Endothelial cell of umbilical vein (primary cell): ENCODE measurements at regions not wholly inside any gene's neighbourhood (a gene's known extent, or its start where the extent isn't known, plus 50 kb on each side); places are given as distances from the start of the nearest gene placed in this dataset.
"Not testable (repeated sequence)": the region's sequence is repeated elsewhere in the genome, so short reads cannot be mapped to it uniquely, and the experiment has no call there.

Experiments used
- BruUV-seq: library from RNA; stranded (reverse); fragments of 400-500 nt; replicated peaks from 2 replicates; lab custom pipeline; 2021; lab: Mats Ljungman, UMichigan
- CTCF ChIA-PET: fragments of 300-600, 350-600 bp; sonication (Branson Sonifier 250); formaldehyde crosslinking; loops from one replicate; lab custom pipeline; 2021; ENCODE audit warnings: antibody characterized with exemption, inconsistent platforms; lab: Charles Lee
- POLR2A ChIA-PET: fragments of 300-600, 350-600 bp; sonication (Branson Sonifier 250); formaldehyde crosslinking; loops from one replicate; lab custom pipeline; 2021; ENCODE audit warnings: antibody characterized with exemption, inconsistent platforms; lab: Charles Lee
- DNase-seq: peaks from one replicate; pipeline ENCODE4 v3.0.0-alpha.2; 2011; ENCODE audit warnings: low read depth, low spot score
- FAIRE-seq: peaks from 2 replicates; lab custom pipeline; 2011; peaks lifted over from hg19 to GRCh38; lab: Jason Lieb, UNC
- H2AFZ ChIP-seq: 2 replicates; pipeline ENCODE4 v1.6.0; 2012; ENCODE audit warnings: low read depth, low read length, control low read depth, inconsistent platforms
- H3K27ac ChIP-seq: 2 replicates; pipeline ENCODE4 v1.5.1; 2011; ENCODE audit warnings: low read depth, mild to moderate bottlenecking, control low read depth, low read length, moderate library complexity; ENCODE audit not compliant: insufficient read depth
- H3K27me3 ChIP-seq, 2 experiments: 2 replicates each; pipeline versions ENCODE4 v1.6.0 to v1.6.1; 2011; ENCODE audit warnings: low read length in 2 of 2, mixed read lengths in 1 of 2; ENCODE audit not compliant: control insufficient read depth in 2 of 2, insufficient read depth in 2 of 2
- H3K36me3 ChIP-seq, 2 experiments: 2 replicates in 1 of 2; 3 replicates in 1 of 2; pipeline ENCODE4 v1.5.1; 2011; ENCODE audit warnings: low read length in 2 of 2, mild to moderate bottlenecking in 1 of 2, moderate library complexity in 1 of 2; ENCODE audit not compliant: control insufficient read depth in 2 of 2, insufficient read depth in 2 of 2; ENCODE audit errors: extremely low read depth in 1 of 2
- H3K4me1 ChIP-seq: 3 replicates; pipeline ENCODE4 v1.5.1; 2011; ENCODE audit warnings: mild to moderate bottlenecking, low read length; ENCODE audit not compliant: control insufficient read depth, insufficient read depth; ENCODE audit errors: extremely low read depth
- H3K4me2 ChIP-seq: 2 replicates; pipeline ENCODE4 v1.6.1; 2011; ENCODE audit warnings: low read length, control low read depth, mixed read lengths; ENCODE audit not compliant: insufficient read depth
- H3K4me3 ChIP-seq, 3 experiments: fragments of 200-600 bp in 1 of 3; sonication (generic), shearing (Covaris generic) in 1 of 3; replicated peaks in 1 of 3; 2 replicates each; pipeline ENCODE4 v1.5.1; 2011 to 2016; ENCODE audit warnings: control low read depth in 3 of 3, low read length in 3 of 3, mild to moderate bottlenecking in 2 of 3, inconsistent platforms in 1 of 3, low read depth in 1 of 3, moderate library complexity in 1 of 3; ENCODE audit not compliant: insufficient read depth in 1 of 3
- H3K79me2 ChIP-seq: 2 replicates; pipeline ENCODE4 v1.6.0; 2012; ENCODE audit warnings: low read length, inconsistent platforms; ENCODE audit not compliant: control insufficient read depth, insufficient read depth
- H3K9ac ChIP-seq: replicated peaks from 2 replicates; pipeline ENCODE3; 2011; ENCODE audit warnings: low read length, control low read depth; ENCODE audit not compliant: insufficient read depth; ENCODE audit errors: extremely low read depth
- H3K9me1 ChIP-seq: replicated peaks from 3 replicates; pipeline ENCODE4 v1.6.0; 2011; ENCODE audit warnings: mild to moderate bottlenecking, low read length; ENCODE audit not compliant: control insufficient read depth, insufficient read depth; ENCODE audit errors: extremely low read depth
- H3K9me3 ChIP-seq: replicated peaks from 2 replicates; pipeline ENCODE4 v1.5.1; 2012; ENCODE audit warnings: low read length, inconsistent platforms; ENCODE audit not compliant: control insufficient read depth, insufficient read depth
- H4K20me1 ChIP-seq: replicated peaks from 2 replicates; pipeline ENCODE3; 2011; ENCODE audit warnings: mild to moderate bottlenecking, low read length; ENCODE audit not compliant: control insufficient read depth, insufficient read depth; ENCODE audit errors: extremely low read depth
- CTCF ChIP-seq, 2 donors: IDR thresholded peaks; 1 replicate in 1 of 2; 2 replicates in 1 of 2; pipeline ENCODE4 v1.5.1; 2011; ENCODE audit warnings: low read length in 2 of 2, mild to moderate bottlenecking in 2 of 2, moderate library complexity in 2 of 2, control low read depth in 1 of 2, inconsistent platforms in 1 of 2, low read depth in 1 of 2; ENCODE audit not compliant: insufficient read depth in 1 of 2; ENCODE audit errors: extremely low read depth in 1 of 2
- GATA2 ChIP-seq: IDR thresholded peaks from 2 replicates; pipeline ENCODE4 v1.7.0; 2011; ENCODE audit warnings: low read depth, mild to moderate bottlenecking, moderate library complexity, mixed read lengths, low read length; ENCODE audit not compliant: insufficient read length, insufficient read depth
- JUN ChIP-seq: IDR thresholded peaks from 2 replicates; pipeline ENCODE4 v1.6.1; 2011; ENCODE audit warnings: borderline replicate concordance, low read depth; ENCODE audit not compliant: insufficient read length, insufficient read depth
- MYC ChIP-seq: IDR thresholded peaks from one replicate; pipeline ENCODE4 v1.6.1; 2011; ENCODE audit warnings: mild to moderate bottlenecking, low read depth, low read length
- POLR2A ChIP-seq: IDR thresholded peaks from 2 replicates; pipeline ENCODE4 v1.6.1; 2012; ENCODE audit warnings: low read depth, mild to moderate bottlenecking, control low read depth, low read length
- POLR2AphosphoS5 ChIP-seq: IDR thresholded peaks from 2 replicates; pipeline ENCODE4 v1.6.1; 2012; ENCODE audit warnings: low read depth, mild to moderate bottlenecking, control low read depth, low read length, moderate library complexity; ENCODE audit not compliant: insufficient read depth
- dilution Hi-C: fragments of 300-500 bp; cut with MboI; formaldehyde crosslinking; loops from one replicate; pipeline ENCODE4 v1.15.0; 2019; ENCODE audit warnings: low sequenced_read_pairs; ENCODE audit not compliant: extremely low pct_ligation_motif_present
- intact Hi-C: fragments of 100-400 bp; cut with micrococcal nuclease; formaldehyde crosslinking; loops from one replicate; pipeline ENCODE4 v1.10.0; 2022
- TF ChIP-seq, protein P1 (sequence below): IDR thresholded peaks from 2 replicates; pipeline ENCODE4 v1.6.1; 2011; ENCODE audit not compliant: insufficient read depth, insufficient read length

GRCh38 chr22:23473901-23474300 lies 106.2 kb downstream of the IGLL1 start:
- intact Hi-C loops, result no loop called here
- CTCF ChIA-PET, result no interaction called here

GRCh38 chr22:23472376-23472775 lies 107.7 kb downstream of the IGLL1 start:
- FAIRE-seq, H3K9ac ChIP-seq, H2AFZ ChIP-seq, H4K20me1 ChIP-seq, BruUV-seq, H3K9me3 ChIP-seq, dilution Hi-C loops, H3K9me1 ChIP-seq, CTCF ChIA-PET, H3K36me3 ChIP-seq, POLR2A ChIA-PET, H3K27me3 ChIP-seq, H3K27ac ChIP-seq, DNase-seq, H3K4me3 ChIP-seq, H3K79me2 ChIP-seq, H3K4me1 ChIP-seq, H3K4me2 ChIP-seq, intact Hi-C loops: not testable (repeated sequence)

More at GRCh38 chr22:23473901-23474300, 106.2 kb downstream of the IGLL1 start:
- no peaks in the 10 kb centered on the region for H3K9me3 ChIP-seq
- H3K27ac ChIP-seq, result no peak overlapping the region
- TF ChIP-seq POLR2AphosphoS5 (no peak), MYC (no peak), POLR2A (no peak), GATA2 (no peak), CTCF (IDR thresholded peaks at IDR 0.05; ENCODE audit: extremely low read depth in 1 of 2, insufficient read depth in 1 of 2, low read depth in 1 of 2, low read length in 2 of 2) (no peak), JUN (no peak)
- TF ChIP-seq, protein P1, sequence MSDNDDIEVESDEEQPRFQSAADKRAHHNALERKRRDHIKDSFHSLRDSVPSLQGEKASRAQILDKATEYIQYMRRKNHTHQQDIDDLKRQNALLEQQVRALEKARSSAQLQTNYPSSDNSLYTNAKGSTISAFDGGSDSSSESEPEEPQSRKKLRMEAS, result no peak
- no peaks in the 10 kb centered on the region for H3K79me2 ChIP-seq
- no peak overlapping the region for H2AFZ ChIP-seq
- no peaks in the 10 kb centered on the region for H4K20me1 ChIP-seq
- H3K27me3 ChIP-seq, result peaks cover 0 to 6% of the 10 kb centered on the region in 2 experiments
- no TSS peak for BruUV-seq
- no peak overlapping the region for H3K4me3 ChIP-seq
- H3K4me1 ChIP-seq, result no peaks in the 10 kb centered on the region
- H3K9me1 ChIP-seq, result no peaks in the 10 kb centered on the region
- FAIRE-seq, result no peak
- no peak overlapping the region for H3K4me2 ChIP-seq
- no peak for DNase-seq
- no peaks in the 10 kb centered on the region for H3K36me3 ChIP-seq
- no peak overlapping the region for H3K9ac ChIP-seq
- POLR2A ChIA-PET, result no interaction called here
- dilution Hi-C loops, result no loop called here
